Thoracic aorta (tissue), 2 donors: ENCODE measurements at regions not wholly inside any gene's neighbourhood (a gene's known extent, or its start where the extent isn't known, plus 50 kb on each side); places are given as distances from the start of the nearest gene placed in this dataset.

Experiments
- ATAC-seq: fragments of 150-250 bp; one replicate; pipeline ENCODE4 v1.8.0; 2017; ENCODE audit warnings: low read depth; ENCODE audit not compliant: insufficient number of reproducible peaks, low FRiP score
- DNase-seq: peaks from one replicate; pipeline ENCODE4 v3.0.0-alpha.2; 2020; ENCODE audit warnings: low spot score
- H3K27ac ChIP-seq, 2 donors: fragments of 200-600 bp; sonication (generic); 1 replicate in 1 of 2; 2 replicates in 1 of 2; pipeline ENCODE4 v1.5.1; 2016; ENCODE audit warnings: mild to moderate bottlenecking in 2 of 2, moderate library complexity in 2 of 2
- H3K27me3 ChIP-seq: fragments of 200-600 bp; sonication (generic); replicated peaks from 2 replicates; pipeline ENCODE4 v1.6.0; 2016; ENCODE audit warnings: mild to moderate bottlenecking; ENCODE audit not compliant: insufficient read depth
- H3K36me3 ChIP-seq: fragments of 200-600 bp; sonication (generic); one replicate; pipeline ENCODE4 v1.5.1; 2016
- H3K4me1 ChIP-seq, 2 donors: fragments of 200-600 bp; sonication (generic); 1 replicate in 1 of 2; 2 replicates in 1 of 2; pipeline versions ENCODE4 v1.5.1 to v1.6.0; 2016; ENCODE audit warnings: low read depth in 2 of 2, mild to moderate bottlenecking in 1 of 2; ENCODE audit not compliant: control insufficient read depth in 1 of 2
- H3K4me3 ChIP-seq: fragments of 200-600 bp; sonication (generic); 2 replicates; pipeline ENCODE4 v1.5.1; 2016; ENCODE audit warnings: mild to moderate bottlenecking
- H3K9me3 ChIP-seq: fragments of 200-600 bp; sonication (generic); 2 replicates; pipeline ENCODE4 v1.5.1; 2016
- CTCF ChIP-seq: fragments of 200-600 bp; sonication (generic); IDR thresholded peaks from one replicate; pipeline ENCODE4 v1.5.1; 2019; ENCODE audit warnings: antibody characterized with exemption

GRCh38 chr12:94041850-94042249 is 106.5 kb upstream of the PLXNC1 start:
- Histone ChIP-seq H3K27me3 (no peaks in the 10 kb centered on the region), H3K4me1 (no peaks in the 10 kb centered on the region), H3K36me3 (no peaks in the 10 kb centered on the region), H3K9me3 (peaks cover 5% of the 10 kb centered on the region), H3K4me3 (no peak overlapping the region), H3K27ac (no peak overlapping the region)
- ATAC-seq (no peak), DNase-seq (no peak)
- TF ChIP-seq CTCF = no peak

GRCh38 chr12:94042321-94042720 is 106.1 kb upstream of the PLXNC1 start:
- H3K27me3 ChIP-seq = no peaks in the 10 kb centered on the region
- no peak for ATAC-seq
- peaks cover 0 to 1% of the 10 kb centered on the region in 2 donors for H3K4me1 ChIP-seq
- no peak for TF ChIP-seq CTCF
- no peaks in the 10 kb centered on the region for H3K36me3 ChIP-seq
- no peak overlapping the region for H3K27ac ChIP-seq
- H3K9me3 ChIP-seq = peaks cover 5% of the 10 kb centered on the region
- H3K4me3 ChIP-seq = no peak overlapping the region
- no peak for DNase-seq

- Histone ChIP-seq H3K9me3 (no peaks in the 10 kb centered on the region), H3K27ac (peak overlapping the region in 1 of 2 donors; percentile 61), H3K4me3 (no peak overlapping the region), H3K4me1 (peaks cover 3 to 17% of the 10 kb centered on the region in 2 donors), H3K27me3 (no peaks in the 10 kb centered on the region), H3K36me3 (no peaks in the 10 kb centered on the region)
- no peak for TF ChIP-seq CTCF
- ATAC-seq (no peak), DNase-seq (no peak)
Measured at GRCh38 chr12:94046626-94047410, 101.6 kb upstream of the PLXNC1 start.

GRCh38 chr12:94047781-94048567 is 100.4 kb upstream of the PLXNC1 start:
- Histone ChIP-seq H3K27me3 (no peaks in the 10 kb centered on the region), H3K4me1 (peaks cover 3 to 23% of the 10 kb centered on the region in 2 donors), H3K4me3 (peak overlapping the region; percentile 23), H3K36me3 (no peaks in the 10 kb centered on the region), H3K27ac (peak overlapping the region; percentile 35 to 61), H3K9me3 (no peaks in the 10 kb centered on the region)
- DNase-seq (no peak), ATAC-seq (peak; percentile 80)
- no peak for TF ChIP-seq CTCF

GRCh38 chr12:94048757-94049156 is 99.6 kb upstream of the PLXNC1 start:
- DNase-seq (no peak), ATAC-seq (no peak)
- Histone ChIP-seq H3K4me3 (no peak overlapping the region), H3K9me3 (no peaks in the 10 kb centered on the region), H3K36me3 (no peaks in the 10 kb centered on the region), H3K27me3 (no peaks in the 10 kb centered on the region), H3K4me1 (peaks cover 3 to 31% of the 10 kb centered on the region in 2 donors), H3K27ac (peak overlapping the region in 1 of 2 donors; percentile 61)
- TF ChIP-seq CTCF = no peak
